Colon (tissue), 2 donors: ENCODE measurements at regions not wholly inside any gene's neighbourhood (a gene's known extent, or its start where the extent isn't known, plus 50 kb on each side); places are given as distances from the start of the nearest gene placed in this dataset.
"Not testable (repeated sequence)": the region's sequence is repeated elsewhere in the genome, so short reads cannot be mapped to it uniquely, and the experiment has no call there.

Experiments used
- FAIRE-seq: peaks from 2 replicates; lab custom pipeline; 2012; peaks lifted over from hg19 to GRCh38; lab: Jason Lieb, UNC
- donor health status: control.
- donor health status: control.

- FAIRE-seq = no peak
Measured at GRCh38 chr1:30562559-30562958, 160.8 kb downstream of the MATN1 start.

- FAIRE-seq = no peak
Measured at GRCh38 chr1:30551603-30552002, 171.8 kb downstream of the MATN1 start.

DNA sequence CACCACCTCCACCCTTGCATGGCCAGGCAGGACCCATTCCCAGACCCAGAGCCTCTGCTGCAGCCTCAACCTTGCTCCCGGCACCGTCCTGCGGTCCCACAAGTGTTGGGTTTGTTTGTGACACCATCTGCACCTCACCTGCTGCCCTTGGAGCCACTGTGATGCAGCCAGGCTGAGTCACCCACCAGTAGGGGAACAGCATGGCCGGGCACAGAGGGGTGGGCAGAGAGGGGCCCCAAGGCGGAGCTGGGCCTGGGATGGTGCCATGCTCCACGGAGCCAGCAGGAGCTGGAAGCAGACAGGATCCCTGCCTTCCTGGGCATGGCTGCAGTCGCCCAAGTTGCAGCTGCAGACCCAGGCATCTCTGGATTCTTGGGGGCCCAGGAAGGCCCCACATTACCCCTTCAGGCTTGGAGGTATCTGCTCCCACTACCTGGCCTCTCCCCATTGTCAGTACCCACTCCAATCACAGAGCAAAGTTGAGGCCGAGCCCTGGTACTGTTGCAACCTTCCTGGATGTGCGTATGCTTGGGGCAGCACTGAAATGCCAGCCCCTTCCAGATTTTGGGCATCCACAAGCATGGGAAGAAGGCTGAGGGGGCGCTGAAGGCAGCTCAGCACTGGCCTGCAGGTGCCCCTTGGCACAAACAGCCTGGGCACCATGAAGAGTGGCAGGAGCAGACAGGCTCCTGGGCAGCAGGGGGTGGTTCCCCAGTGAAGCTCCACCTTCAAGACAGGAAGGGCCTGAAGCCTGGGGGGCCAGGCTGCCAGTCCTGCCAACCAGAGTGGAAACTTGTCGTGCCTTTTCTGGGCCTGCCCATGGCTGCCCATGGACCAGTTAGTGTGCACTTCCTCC is 172.8 kb downstream of the MATN1 start:
- no peak for FAIRE-seq

DNA sequence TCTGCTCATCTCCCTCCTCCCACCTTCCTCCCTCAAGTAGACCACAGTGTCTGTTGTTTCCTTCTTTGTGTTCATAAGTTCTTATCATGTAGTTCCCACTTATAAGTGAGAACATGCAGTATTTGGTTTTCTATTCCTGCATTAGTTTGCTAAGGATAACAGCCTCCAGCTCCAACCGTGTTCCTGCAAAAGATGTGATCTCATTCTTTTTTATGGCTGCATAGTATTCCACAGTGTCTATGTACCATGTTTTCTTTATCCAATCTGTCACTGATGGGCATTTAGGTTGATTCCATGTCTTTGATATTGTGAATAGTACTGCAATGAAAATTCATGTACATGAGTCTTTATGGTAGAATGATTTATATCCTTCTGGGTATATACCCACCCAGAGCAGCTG is 173.5 kb downstream of the MATN1 start:
- FAIRE-seq = not testable (repeated sequence)

DNA sequence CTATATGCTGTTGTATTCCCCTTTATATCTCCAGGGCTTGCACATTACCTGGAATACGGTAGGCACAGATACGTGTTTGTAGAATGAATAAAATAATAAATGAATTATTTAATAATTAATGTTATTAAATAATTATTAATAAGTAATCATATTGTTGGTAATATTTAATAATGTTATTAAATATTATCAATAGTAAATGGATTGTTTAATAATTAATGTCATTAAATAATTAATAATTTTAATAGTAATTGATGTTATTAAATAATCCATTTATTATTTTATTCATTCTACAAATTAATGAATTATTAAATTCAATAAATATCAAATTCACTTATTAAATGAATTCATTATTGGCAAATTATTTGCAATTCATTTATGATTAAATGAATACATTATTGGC is 175.1 kb downstream of the MATN1 start:
- peak; percentile 97 for FAIRE-seq

- FAIRE-seq = not testable (repeated sequence)
Measured at GRCh38 chr1:30547326-30547725, 176.1 kb downstream of the MATN1 start.

- no peak for FAIRE-seq
Measured at GRCh38 chr1:30545365-30545764, 178.0 kb downstream of the MATN1 start.

DNA sequence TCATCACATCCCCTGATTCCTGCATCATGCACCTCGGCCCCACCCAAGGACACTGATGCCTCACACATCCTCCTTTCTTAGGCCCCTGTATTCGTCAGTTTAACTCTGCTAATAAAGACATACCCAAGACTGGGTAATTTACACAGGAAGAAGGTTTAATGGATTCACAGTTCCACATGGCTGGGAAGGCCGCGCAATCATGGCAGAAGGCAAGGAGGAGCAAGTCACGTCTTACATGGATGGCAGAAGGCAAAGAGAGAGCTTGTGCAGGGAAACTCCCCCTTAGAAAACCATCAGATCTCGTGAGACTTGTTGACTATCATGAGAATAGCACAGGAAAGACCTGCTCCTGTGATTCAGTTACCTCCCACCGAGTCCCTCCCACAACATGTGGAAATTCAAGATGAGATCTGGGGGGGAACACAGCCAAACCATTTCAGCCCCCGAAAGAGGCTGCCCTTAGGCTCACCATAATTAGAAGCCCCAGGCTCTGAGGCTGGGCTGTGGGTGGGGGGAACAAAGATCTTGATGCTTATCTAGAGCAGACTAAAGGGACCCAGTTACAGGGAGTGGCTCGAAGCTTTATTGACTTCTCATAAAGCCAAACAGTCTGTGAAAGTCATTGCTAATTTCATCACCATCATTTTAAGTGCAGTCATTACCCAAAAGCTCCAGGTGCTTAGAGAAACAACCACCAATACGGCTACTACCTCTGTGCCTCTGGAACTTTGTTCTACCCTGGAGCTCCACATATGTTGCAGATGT is 181.5 kb downstream of the MATN1 start:
- no peak for FAIRE-seq

GRCh38 chr1:30540611-30541192 is 182.7 kb downstream of the MATN1 start:
- no peak for FAIRE-seq

DNA sequence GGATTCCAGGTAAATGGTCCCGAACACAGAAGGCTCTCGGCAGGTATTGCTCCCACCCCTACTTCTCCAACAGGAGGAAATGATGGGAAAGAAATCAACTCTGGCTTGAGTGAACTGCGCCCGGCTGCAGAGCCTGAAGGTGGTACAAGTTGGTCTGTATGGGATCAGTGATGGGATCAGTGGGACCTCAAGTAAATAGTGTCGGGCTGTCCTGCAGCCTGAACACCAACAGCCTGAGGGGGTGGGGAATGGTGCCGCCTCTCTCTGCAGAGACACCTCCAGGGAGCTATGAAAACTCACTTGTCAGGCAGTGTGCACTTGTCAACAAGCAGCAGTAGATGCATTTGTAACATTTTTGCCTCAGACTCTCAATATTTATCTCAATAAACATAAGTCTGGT is 183.5 kb downstream of the MATN1 start:
- no peak for FAIRE-seq

DNA sequence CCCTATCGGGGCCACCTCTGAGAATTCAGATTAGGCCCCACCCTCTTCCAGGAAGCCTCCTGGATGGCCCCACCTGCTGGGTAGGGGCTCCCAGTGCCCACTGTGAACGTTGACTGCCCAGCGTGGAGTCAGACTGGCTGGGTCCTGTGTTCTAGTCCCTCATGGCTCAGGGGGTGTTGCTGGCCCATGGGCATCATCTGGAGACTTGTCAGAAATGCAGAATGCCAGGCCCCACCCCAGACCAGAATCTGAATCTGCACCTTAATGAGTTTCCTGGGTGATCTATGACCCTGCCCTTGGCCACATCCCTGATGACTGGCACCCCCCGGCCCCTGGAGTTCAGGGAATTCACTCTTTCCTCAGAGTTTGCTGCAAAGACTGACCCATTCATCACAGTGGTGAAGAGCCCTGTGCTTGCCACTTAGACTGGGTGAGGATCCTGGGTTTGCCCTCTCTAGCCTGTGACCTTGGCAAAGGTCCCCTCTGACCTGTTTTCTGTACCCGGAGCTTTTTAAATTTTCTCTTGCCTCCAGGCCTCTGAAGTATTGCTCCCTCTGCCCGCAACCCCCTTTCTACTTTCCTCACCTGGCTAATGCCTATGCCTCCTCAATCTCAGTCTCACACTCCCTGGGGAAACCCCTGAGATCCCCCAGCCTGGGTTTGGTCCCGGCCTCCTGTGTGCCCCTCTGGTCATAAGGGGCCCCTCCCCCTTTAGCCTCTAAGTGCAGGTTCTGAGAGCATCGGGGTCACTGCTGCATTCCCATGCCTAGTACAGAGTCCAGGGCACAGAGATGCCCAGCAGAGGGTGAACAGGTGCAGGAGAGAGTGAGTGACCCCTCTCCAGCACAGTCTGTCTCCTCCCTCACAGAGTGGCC is 184.2 kb downstream of the MATN1 start:
- no peak for FAIRE-seq

DNA sequence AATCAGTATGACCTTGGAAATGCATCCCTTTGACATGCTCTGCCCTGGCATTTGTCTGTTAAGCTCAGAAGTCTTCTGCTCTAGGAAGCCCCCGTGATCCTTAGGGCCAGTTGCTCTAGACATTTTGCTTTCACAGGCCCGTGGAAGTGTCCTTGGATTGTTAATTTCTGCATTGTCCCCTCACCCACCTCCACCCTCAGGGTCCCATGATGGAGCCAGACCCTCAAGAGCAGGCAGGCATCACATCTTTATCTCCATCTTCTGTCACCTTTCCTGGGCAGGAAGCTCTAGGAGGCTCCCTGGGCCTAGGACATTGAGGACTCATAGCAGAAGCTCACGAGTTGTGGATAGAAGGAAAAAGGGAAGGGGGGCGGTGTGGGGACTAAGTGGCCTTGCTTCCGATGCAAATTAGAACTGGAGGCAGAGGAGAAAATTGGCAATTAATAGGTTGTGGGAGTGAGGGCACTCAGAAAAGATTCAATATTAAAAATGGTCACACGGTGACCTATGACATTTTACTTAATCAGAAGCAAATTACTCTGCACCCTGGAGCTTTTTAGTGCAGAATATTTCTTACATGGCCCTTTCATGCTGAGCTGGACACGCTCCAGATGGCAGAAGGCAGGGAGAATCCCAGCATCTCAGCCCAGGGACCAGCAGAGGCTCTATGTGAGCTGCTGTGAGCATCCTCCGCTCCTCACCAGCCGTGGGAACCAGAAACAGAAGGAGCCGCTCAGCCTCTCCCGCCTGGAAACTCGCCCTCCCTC is 185.0 kb downstream of the MATN1 start:
- FAIRE-seq = no peak

GRCh38 chr1:30537279-30537678 is 186.1 kb downstream of the MATN1 start:
- FAIRE-seq = no peak

GRCh38 chr1:30536530-30536929 is 186.9 kb downstream of the MATN1 start:
- no peak for FAIRE-seq

DNA sequence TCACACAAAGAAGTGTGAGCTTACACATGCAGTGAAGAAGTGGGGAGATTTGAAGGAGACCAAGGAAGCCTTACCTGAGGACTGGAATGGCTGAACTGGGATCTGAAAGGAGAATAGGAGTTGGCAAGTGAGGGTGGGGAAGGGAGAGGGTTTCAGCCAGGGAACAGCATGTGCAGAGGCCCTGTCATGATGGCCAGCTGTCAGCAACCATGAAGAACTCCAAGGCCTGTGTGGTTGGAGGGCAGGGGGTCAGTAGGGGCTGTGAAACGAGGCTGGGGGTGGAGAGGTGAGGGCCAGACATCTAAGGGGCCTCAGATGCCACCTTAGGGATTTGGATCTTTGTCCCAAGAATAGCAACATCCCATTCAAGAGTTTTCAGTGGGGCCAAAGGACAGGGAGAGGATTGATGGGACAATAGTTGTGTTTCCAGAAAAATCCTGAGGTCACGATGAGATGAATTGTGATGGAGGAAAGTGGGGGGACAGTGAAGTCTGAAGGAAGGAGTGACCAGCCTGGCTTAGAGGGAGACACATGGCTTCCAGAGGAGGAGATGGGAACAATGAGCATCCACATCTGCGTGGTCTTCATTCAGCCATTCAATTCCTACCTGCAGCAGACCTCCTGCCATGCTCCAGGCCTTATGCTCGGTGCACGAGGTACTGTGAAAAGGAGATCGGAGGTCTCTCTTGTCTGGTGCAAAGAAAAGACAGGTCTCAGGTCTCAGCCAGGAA is 187.6 kb downstream of the MATN1 start:
- FAIRE-seq = no peak

- no peak for FAIRE-seq
Measured at GRCh38 chr1:30534551-30534940, 188.8 kb downstream of the MATN1 start.

DNA sequence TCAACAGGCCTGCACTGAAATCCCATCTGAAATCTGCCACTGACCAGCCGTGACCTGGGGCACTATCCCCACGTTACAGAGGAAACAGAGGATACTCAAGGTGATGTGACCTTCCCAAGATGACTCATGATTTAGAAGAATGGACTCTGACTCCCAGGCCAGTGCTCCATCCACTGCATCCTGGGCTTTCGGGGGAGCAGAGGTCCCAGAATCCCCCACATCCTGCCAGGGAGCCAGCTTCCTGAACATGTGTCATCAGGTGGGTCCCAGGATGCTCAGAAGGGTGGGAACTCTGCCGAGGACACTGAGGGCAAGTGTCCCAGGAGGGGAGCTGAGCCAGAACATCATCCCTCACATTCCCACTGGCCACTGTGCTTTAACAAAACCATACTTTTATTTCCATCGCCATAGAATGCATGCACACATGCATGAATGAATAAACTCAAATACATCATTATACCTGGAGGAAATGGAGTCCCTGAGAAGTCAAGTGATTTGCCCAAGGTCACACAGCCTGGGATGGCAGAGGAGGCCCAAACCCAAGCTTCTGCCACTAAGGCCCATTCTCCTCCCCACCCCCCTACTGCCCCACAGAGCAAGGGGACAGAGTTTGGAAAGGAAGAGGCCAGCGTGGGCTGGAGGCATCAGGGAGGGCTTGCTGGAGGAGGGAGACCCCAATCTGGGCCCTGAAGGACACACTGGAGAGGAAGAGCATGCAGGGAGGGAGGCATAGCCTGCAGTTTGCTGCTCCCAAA is 189.4 kb downstream of the MATN1 start:
- FAIRE-seq = no peak

DNA sequence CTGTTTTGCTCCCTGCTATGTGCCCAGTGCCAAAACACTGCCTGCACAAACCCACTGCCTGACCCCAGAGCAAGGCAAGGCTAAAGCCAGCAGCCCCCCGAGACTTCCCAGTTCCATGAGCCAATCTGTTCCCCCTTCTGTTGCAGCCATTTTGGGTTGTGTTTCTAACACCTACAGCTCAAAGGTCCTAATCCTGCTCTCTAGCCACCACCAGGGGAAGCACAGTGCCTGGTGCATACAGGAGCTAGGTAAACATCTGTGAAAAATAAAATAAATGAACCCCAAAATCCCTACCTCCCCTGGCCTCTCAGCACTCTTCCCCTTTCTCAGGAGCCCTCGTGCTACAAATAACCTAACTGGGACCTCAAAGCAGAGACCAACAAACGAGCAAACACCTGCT is 190.2 kb downstream of the MATN1 start:
- FAIRE-seq = no peak

DNA sequence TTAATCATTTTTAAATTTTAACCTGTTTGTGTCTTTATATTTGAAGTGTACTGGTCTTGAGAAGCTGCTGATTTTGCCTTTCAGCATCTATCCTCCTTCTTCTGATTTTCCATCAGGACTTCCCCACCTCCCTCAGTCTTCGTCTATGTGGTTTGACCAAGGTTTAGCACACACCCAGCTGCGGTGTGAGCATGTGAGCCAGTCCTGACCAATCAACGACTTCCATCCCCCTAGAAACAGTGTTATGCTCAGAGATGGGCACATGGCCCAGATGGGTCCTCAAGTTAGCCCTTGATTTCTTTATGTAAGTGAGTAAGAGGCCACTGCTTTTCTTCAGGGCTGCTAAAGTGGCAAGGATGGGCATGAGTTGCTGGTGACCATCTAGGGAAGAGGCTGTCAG is 190.8 kb downstream of the MATN1 start:
- FAIRE-seq = no peak
